Activated naive CD8-positive, alpha-beta T cell treated with anti-CD3 and anti-CD28 coated beads for 36 hours (primary cell): ENCODE measurements at regions not wholly inside any gene's neighbourhood (a gene's known extent, or its start where the extent isn't known, plus 50 kb on each side); places are given as distances from the start of the nearest gene placed in this dataset.
A peak's percentile ranks its signal among the peaks of the same experiment; 100 is the strongest.

Experiments used
- DNase-seq: peaks from one replicate; pipeline ENCODE4 v3.0.0; 2021
- H3K27ac Mint-ChIP-seq: one replicate; pipeline ENCODE4 v1.8.0; 2022; ENCODE audit warnings: mild to moderate bottlenecking, moderate library complexity, mixed read lengths
- H3K27me3 Mint-ChIP-seq: one replicate; pipeline ENCODE4 v1.8.0; 2022; ENCODE audit warnings: mild to moderate bottlenecking, mixed read lengths
- H3K36me3 Mint-ChIP-seq: one replicate; pipeline ENCODE4 v1.8.0; 2021; ENCODE audit warnings: mild to moderate bottlenecking, mixed read lengths
- H3K4me1 Mint-ChIP-seq: one replicate; pipeline ENCODE4 v1.8.0; 2021; ENCODE audit warnings: mixed read lengths
- H3K4me3 Mint-ChIP-seq: one replicate; pipeline ENCODE4 v1.8.0; 2022; ENCODE audit warnings: mild to moderate bottlenecking, moderate library complexity, mixed read lengths
- H3K9me3 Mint-ChIP-seq: one replicate; pipeline ENCODE4 v1.8.0; 2022; ENCODE audit warnings: mixed read lengths

GRCh38 chr6:156533872-156534524, 243.2 kb upstream of the ARID1B start:
- no peaks in the 10 kb centered on the region for H3K4me1 Mint-ChIP-seq
- no peak for DNase-seq
- H3K9me3 Mint-ChIP-seq = peaks cover 3% of the 10 kb centered on the region
- no peaks in the 10 kb centered on the region for H3K27me3 Mint-ChIP-seq
- H3K4me3 Mint-ChIP-seq = no peak overlapping the region
- no peak overlapping the region for H3K27ac Mint-ChIP-seq
- H3K36me3 Mint-ChIP-seq = no peaks in the 10 kb centered on the region

- Mint-ChIP-seq H3K4me1 (no peaks in the 10 kb centered on the region), H3K4me3 (no peak overlapping the region), H3K9me3 (peaks cover 2% of the 10 kb centered on the region), H3K27ac (no peak overlapping the region), H3K36me3 (no peaks in the 10 kb centered on the region), H3K27me3 (no peaks in the 10 kb centered on the region)
- no peak for DNase-seq
Observed at GRCh38 chr6:156526081-156526480, 251.1 kb upstream of the ARID1B start.

GRCh38 chr6:156525541-156525940, 251.6 kb upstream of the ARID1B start:
- Mint-ChIP-seq H3K36me3 (no peaks in the 10 kb centered on the region), H3K27me3 (no peaks in the 10 kb centered on the region), H3K4me3 (no peak overlapping the region), H3K4me1 (no peaks in the 10 kb centered on the region), H3K27ac (no peak overlapping the region), H3K9me3 (peaks cover 2% of the 10 kb centered on the region)
- DNase-seq = no peak

GRCh38 chr6:156519940-156520339, 257.2 kb upstream of the ARID1B start:
- Mint-ChIP-seq H3K36me3 (no peaks in the 10 kb centered on the region), H3K4me1 (no peaks in the 10 kb centered on the region), H3K4me3 (no peak overlapping the region), H3K27me3 (no peaks in the 10 kb centered on the region), H3K27ac (no peak overlapping the region), H3K9me3 (peaks cover 8% of the 10 kb centered on the region)
- DNase-seq = no peak

- no peak for DNase-seq
- H3K9me3 Mint-ChIP-seq = peaks cover 6% of the 10 kb centered on the region
Observed at GRCh38 chr6:156517088-156517487, 260.1 kb upstream of the ARID1B start.

GRCh38 chr6:156515242-156515641, 261.9 kb upstream of the ARID1B start:
- no peaks in the 10 kb centered on the region for H3K36me3 Mint-ChIP-seq
- H3K4me3 Mint-ChIP-seq = no peak overlapping the region
- peaks cover 6% of the 10 kb centered on the region for H3K9me3 Mint-ChIP-seq
- DNase-seq = no peak
- H3K4me1 Mint-ChIP-seq = no peaks in the 10 kb centered on the region
- H3K27ac Mint-ChIP-seq = no peak overlapping the region
- no peaks in the 10 kb centered on the region for H3K27me3 Mint-ChIP-seq

More at GRCh38 chr6:156517088-156517487, 260.1 kb upstream of the ARID1B start:
- H3K36me3 Mint-ChIP-seq = no peaks in the 10 kb centered on the region
- H3K4me3 Mint-ChIP-seq = no peak overlapping the region
- H3K4me1 Mint-ChIP-seq = no peaks in the 10 kb centered on the region
- no peak overlapping the region for H3K27ac Mint-ChIP-seq
- no peaks in the 10 kb centered on the region for H3K27me3 Mint-ChIP-seq

GRCh38 chr6:156513504-156513903, 263.7 kb upstream of the ARID1B start:
- no peak for DNase-seq
- H3K4me3 Mint-ChIP-seq = no peak overlapping the region
- peaks cover 5% of the 10 kb centered on the region for H3K4me1 Mint-ChIP-seq
- no peaks in the 10 kb centered on the region for H3K36me3 Mint-ChIP-seq
- H3K27me3 Mint-ChIP-seq = peaks cover 10% of the 10 kb centered on the region
- no peaks in the 10 kb centered on the region for H3K9me3 Mint-ChIP-seq
- H3K27ac Mint-ChIP-seq = no peak overlapping the region

- H3K4me3 Mint-ChIP-seq = no peak overlapping the region
- peaks cover 5% of the 10 kb centered on the region for H3K4me1 Mint-ChIP-seq
- H3K36me3 Mint-ChIP-seq = no peaks in the 10 kb centered on the region
- H3K27me3 Mint-ChIP-seq = peaks cover 14% of the 10 kb centered on the region
- H3K9me3 Mint-ChIP-seq = no peaks in the 10 kb centered on the region
- DNase-seq = no peak
- H3K27ac Mint-ChIP-seq = no peak overlapping the region
Observed at GRCh38 chr6:156511570-156511969, 265.6 kb upstream of the ARID1B start.

- H3K27ac Mint-ChIP-seq = no peak overlapping the region
- H3K4me1 Mint-ChIP-seq = peaks cover 5% of the 10 kb centered on the region
- H3K9me3 Mint-ChIP-seq = no peaks in the 10 kb centered on the region
- H3K27me3 Mint-ChIP-seq = peaks cover 14% of the 10 kb centered on the region
- H3K4me3 Mint-ChIP-seq = no peak overlapping the region
- DNase-seq = no peak
- no peaks in the 10 kb centered on the region for H3K36me3 Mint-ChIP-seq
Observed at GRCh38 chr6:156511051-156511450, 266.1 kb upstream of the ARID1B start.

GRCh38 chr6:156510242-156510641, 266.9 kb upstream of the ARID1B start:
- DNase-seq = no peak
- Mint-ChIP-seq H3K9me3 (no peaks in the 10 kb centered on the region), H3K4me3 (no peak overlapping the region), H3K36me3 (no peaks in the 10 kb centered on the region), H3K27ac (no peak overlapping the region), H3K27me3 (peaks cover 14% of the 10 kb centered on the region), H3K4me1 (peaks cover 5% of the 10 kb centered on the region)

GRCh38 chr6:156509496-156509895, 267.7 kb upstream of the ARID1B start:
- no peak overlapping the region for H3K4me3 Mint-ChIP-seq
- no peaks in the 10 kb centered on the region for H3K9me3 Mint-ChIP-seq
- no peak for DNase-seq
- peaks cover 14% of the 10 kb centered on the region for H3K27me3 Mint-ChIP-seq
- H3K27ac Mint-ChIP-seq = no peak overlapping the region
- peaks cover 5% of the 10 kb centered on the region for H3K4me1 Mint-ChIP-seq
- no peaks in the 10 kb centered on the region for H3K36me3 Mint-ChIP-seq

GRCh38 chr6:156508923-156509322, 268.3 kb upstream of the ARID1B start:
- Mint-ChIP-seq H3K36me3 (no peaks in the 10 kb centered on the region), H3K9me3 (no peaks in the 10 kb centered on the region), H3K4me3 (no peak overlapping the region), H3K4me1 (peaks cover 5% of the 10 kb centered on the region), H3K27me3 (peaks cover 14% of the 10 kb centered on the region), H3K27ac (no peak overlapping the region)
- no peak for DNase-seq

GRCh38 chr6:156508126-156508525, 269.1 kb upstream of the ARID1B start:
- Mint-ChIP-seq H3K9me3 (no peaks in the 10 kb centered on the region), H3K27ac (no peak overlapping the region), H3K27me3 (peaks cover 14% of the 10 kb centered on the region), H3K4me1 (peaks cover 5% of the 10 kb centered on the region), H3K4me3 (no peak overlapping the region), H3K36me3 (no peaks in the 10 kb centered on the region)
- DNase-seq = no peak

- Mint-ChIP-seq H3K27ac (no peak overlapping the region), H3K4me3 (no peak overlapping the region), H3K36me3 (no peaks in the 10 kb centered on the region), H3K4me1 (peaks cover 5% of the 10 kb centered on the region), H3K27me3 (peaks cover 15% of the 10 kb centered on the region), H3K9me3 (peaks cover under 1% of the 10 kb centered on the region)
- DNase-seq = no peak
Observed at GRCh38 chr6:156507656-156508055, 269.5 kb upstream of the ARID1B start.

GRCh38 chr6:156507106-156507505, 270.1 kb upstream of the ARID1B start:
- H3K4me1 Mint-ChIP-seq = peaks cover 5% of the 10 kb centered on the region
- no peaks in the 10 kb centered on the region for H3K36me3 Mint-ChIP-seq
- no peak for DNase-seq
- peaks cover 3% of the 10 kb centered on the region for H3K9me3 Mint-ChIP-seq
- no peak overlapping the region for H3K27ac Mint-ChIP-seq
- H3K27me3 Mint-ChIP-seq = peaks cover 19% of the 10 kb centered on the region
- H3K4me3 Mint-ChIP-seq = no peak overlapping the region

GRCh38 chr6:156502969-156503504, 274.1 kb upstream of the ARID1B start:
- no peaks in the 10 kb centered on the region for H3K4me1 Mint-ChIP-seq
- peak overlapping the region; percentile 32 for H3K27ac Mint-ChIP-seq

More at GRCh38 chr6:156502969-156503504, 274.1 kb upstream of the ARID1B start:
- Mint-ChIP-seq H3K9me3 (peaks cover 9% of the 10 kb centered on the region), H3K27me3 (peaks cover 7% of the 10 kb centered on the region), H3K4me3 (no peak overlapping the region), H3K36me3 (peaks cover 2% of the 10 kb centered on the region)
- DNase-seq = no peak
